ENCODE measurements at regions not wholly inside any gene's neighbourhood (a gene's known extent, or its start where the extent isn't known, plus 50 kb on each side); places are given as distances from the start of the nearest gene placed in this dataset.
A peak's percentile ranks its signal among the peaks of the same experiment; 100 is the strongest.
"Not testable (repeated sequence)": the region's sequence is repeated elsewhere in the genome, so short reads cannot be mapped to it uniquely, and the experiment has no call there.

- Mint-ChIP-seq H3K4me1 (ENCODE audit: low read depth, unreplicated experiment) (no peaks in the 10 kb centered on the region), H3K27me3 (ENCODE audit: insufficient read depth, unreplicated experiment) (no peaks in the 10 kb centered on the region), H3K9me3 (ENCODE audit: unreplicated experiment) (peaks cover 30% of the 10 kb centered on the region), H3K4me3 (ENCODE audit: unreplicated experiment) (no peak overlapping the region), H3K36me3 (ENCODE audit: insufficient read depth, unreplicated experiment) (no peaks in the 10 kb centered on the region), H3K27ac (ENCODE audit: unreplicated experiment) (no peak overlapping the region)
- intact Hi-C loops (cut with micrococcal nuclease; ENCODE audit: unreplicated experiment) = loop anchor here (1.0 kb wide), 1 partner anchor 56 kb away; no protein-coding TSS in a partner anchor
- no TSS peak for BruUV-seq (replicated peaks)
- peaks cover 13% of the 10 kb centered on the region for H3K4me1 ChIP-seq
- peak in 1 of 2 experiments; percentile 7 for DNase-seq
- no peak overlapping the region for H3K4me3 ChIP-seq (ENCODE audit: low read depth, low read length)
- H3K27me3 ChIP-seq (replicated peaks; ENCODE audit: control insufficient read depth, insufficient read depth, low read length) = no peaks in the 10 kb centered on the region
- TF ChIP-seq, protein P1, sequence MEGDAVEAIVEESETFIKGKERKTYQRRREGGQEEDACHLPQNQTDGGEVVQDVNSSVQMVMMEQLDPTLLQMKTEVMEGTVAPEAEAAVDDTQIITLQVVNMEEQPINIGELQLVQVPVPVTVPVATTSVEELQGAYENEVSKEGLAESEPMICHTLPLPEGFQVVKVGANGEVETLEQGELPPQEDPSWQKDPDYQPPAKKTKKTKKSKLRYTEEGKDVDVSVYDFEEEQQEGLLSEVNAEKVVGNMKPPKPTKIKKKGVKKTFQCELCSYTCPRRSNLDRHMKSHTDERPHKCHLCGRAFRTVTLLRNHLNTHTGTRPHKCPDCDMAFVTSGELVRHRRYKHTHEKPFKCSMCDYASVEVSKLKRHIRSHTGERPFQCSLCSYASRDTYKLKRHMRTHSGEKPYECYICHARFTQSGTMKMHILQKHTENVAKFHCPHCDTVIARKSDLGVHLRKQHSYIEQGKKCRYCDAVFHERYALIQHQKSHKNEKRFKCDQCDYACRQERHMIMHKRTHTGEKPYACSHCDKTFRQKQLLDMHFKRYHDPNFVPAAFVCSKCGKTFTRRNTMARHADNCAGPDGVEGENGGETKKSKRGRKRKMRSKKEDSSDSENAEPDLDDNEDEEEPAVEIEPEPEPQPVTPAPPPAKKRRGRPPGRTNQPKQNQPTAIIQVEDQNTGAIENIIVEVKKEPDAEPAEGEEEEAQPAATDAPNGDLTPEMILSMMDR (IDR thresholded peaks at IDR 0.05; ENCODE audit: insufficient read depth in 1 of 2, low read depth in 1 of 2, low read length in 1 of 2, severe bottlenecking in 1 of 2, unreplicated experiment in 1 of 2) = no peak
- H3K9me3 ChIP-seq = peaks cover 8% of the 10 kb centered on the region; the same call in 1 of the 2 replicates
- CTCF ChIA-PET = no interaction called here
- no peaks in the 10 kb centered on the region for H3K36me3 ChIP-seq (ENCODE audit: control insufficient read depth, insufficient read depth, low read length)
- POLR2A ChIA-PET = no interaction called here
Observed at GRCh38 chr14:44392984-44393383, 114.1 kb downstream of the FSCB start.

DNA sequence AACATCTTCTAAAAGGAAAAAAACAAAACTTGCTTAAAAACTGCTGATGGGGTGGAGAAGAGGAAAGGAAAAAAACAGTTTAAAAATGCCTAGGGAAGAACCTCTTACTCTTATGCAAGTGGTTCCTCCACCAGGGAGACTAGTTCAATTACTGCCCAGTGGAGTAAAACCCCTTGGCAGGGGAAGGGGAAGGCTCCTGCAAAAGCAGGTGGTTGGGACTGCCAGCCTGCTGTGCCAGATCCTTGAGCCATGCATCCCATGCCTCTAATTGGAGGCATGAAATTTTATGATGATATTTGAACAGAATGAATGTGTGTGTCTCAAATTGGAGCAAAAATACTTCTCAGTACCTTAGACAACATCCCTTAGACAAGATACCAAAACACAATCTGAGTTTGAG lies 118.8 kb downstream of the FSCB start:
- TF ChIP-seq, protein P1 (IDR thresholded peaks at IDR 0.05; ENCODE audit: insufficient read depth in 1 of 2, low read depth in 1 of 2, low read length in 1 of 2, severe bottlenecking in 1 of 2, unreplicated experiment in 1 of 2) = no peak
- intact Hi-C loops (cut with micrococcal nuclease; ENCODE audit: unreplicated experiment) = no loop called here
- BruUV-seq (replicated peaks) = no TSS peak
- H3K4me3 ChIP-seq (ENCODE audit: low read depth, low read length) = no peak overlapping the region
- H3K27me3 ChIP-seq (replicated peaks; ENCODE audit: control insufficient read depth, insufficient read depth, low read length) = no peaks in the 10 kb centered on the region
- peaks cover 8% of the 10 kb centered on the region; the same call in 1 of the 2 replicates for H3K9me3 ChIP-seq
- Mint-ChIP-seq H3K9me3 (ENCODE audit: unreplicated experiment) (no peaks in the 10 kb centered on the region), H3K27me3 (ENCODE audit: insufficient read depth, unreplicated experiment) (no peaks in the 10 kb centered on the region), H3K4me1 (ENCODE audit: low read depth, unreplicated experiment) (no peaks in the 10 kb centered on the region), H3K27ac (ENCODE audit: unreplicated experiment) (no peak overlapping the region), H3K4me3 (ENCODE audit: unreplicated experiment) (no peak overlapping the region), H3K36me3 (ENCODE audit: insufficient read depth, unreplicated experiment) (no peaks in the 10 kb centered on the region)
- H3K4me1 ChIP-seq = peaks cover 10% of the 10 kb centered on the region
- H3K36me3 ChIP-seq (ENCODE audit: control insufficient read depth, insufficient read depth, low read length) = no peaks in the 10 kb centered on the region
- ChIA-PET POLR2A (no interaction called here), CTCF (no interaction called here)
- DNase-seq = no peak

DNA sequence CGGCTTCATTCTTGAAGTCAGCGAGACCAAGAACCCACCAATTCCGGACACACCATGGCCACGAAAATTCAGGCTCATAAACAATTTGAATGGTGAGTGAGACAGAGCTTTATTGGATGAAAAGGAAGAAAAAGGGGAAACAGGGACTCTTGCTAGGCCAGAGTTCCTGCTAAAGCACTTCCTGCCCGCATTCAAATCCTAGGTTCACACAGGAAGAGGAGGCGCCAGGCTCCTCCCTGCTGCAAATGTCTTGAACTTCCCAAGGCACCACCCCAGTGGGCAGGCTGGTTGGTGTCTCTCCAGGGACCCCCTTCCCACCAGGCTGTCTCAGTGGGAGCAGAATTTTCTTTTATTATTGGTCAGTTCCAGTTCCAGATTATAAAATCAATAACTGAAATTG lies 121.2 kb downstream of the FSCB start:
- TF ChIP-seq, protein P1 (IDR thresholded peaks at IDR 0.05; ENCODE audit: insufficient read depth in 1 of 2, low read depth in 1 of 2, low read length in 1 of 2, severe bottlenecking in 1 of 2, unreplicated experiment in 1 of 2) = no peak
- no peak overlapping the region for H3K4me3 Mint-ChIP-seq (ENCODE audit: unreplicated experiment)
- POLR2A ChIA-PET = no interaction called here

GRCh38 chr14:44385296-44385695 lies 121.8 kb downstream of the FSCB start:
- H3K4me3 Mint-ChIP-seq (ENCODE audit: unreplicated experiment) = not testable (repeated sequence)

More for the DNA sequence above, 121.2 kb downstream of the FSCB start:
- no peaks in the 10 kb centered on the region for H3K4me1 ChIP-seq
- no peaks in the 10 kb centered on the region for H3K36me3 ChIP-seq (ENCODE audit: control insufficient read depth, insufficient read depth, low read length)
- H3K4me3 ChIP-seq (ENCODE audit: low read depth, low read length) = no peak overlapping the region
- H3K36me3 Mint-ChIP-seq (ENCODE audit: insufficient read depth, unreplicated experiment) = no peaks in the 10 kb centered on the region
- no peak for DNase-seq
- BruUV-seq (replicated peaks) = no TSS peak
- intact Hi-C loops (cut with micrococcal nuclease; ENCODE audit: unreplicated experiment) = no loop called here
- CTCF ChIA-PET = no interaction called here
- H3K9me3 ChIP-seq = 0 out of 2 replicates have a peak, but pooled peaks cover 2% of the 10 kb centered on the region
- H3K9me3 Mint-ChIP-seq (ENCODE audit: unreplicated experiment) = peaks cover 2% of the 10 kb centered on the region
- no peaks in the 10 kb centered on the region for H3K4me1 Mint-ChIP-seq (ENCODE audit: low read depth, unreplicated experiment)
- H3K27me3 ChIP-seq (replicated peaks; ENCODE audit: control insufficient read depth, insufficient read depth, low read length) = no peaks in the 10 kb centered on the region
- H3K27me3 Mint-ChIP-seq (ENCODE audit: insufficient read depth, unreplicated experiment) = no peaks in the 10 kb centered on the region
- H3K27ac Mint-ChIP-seq (ENCODE audit: unreplicated experiment) = no peak overlapping the region

GRCh38 chr14:44384601-44385293 lies 122.3 kb downstream of the FSCB start:
- H3K9me3 ChIP-seq; H3K4me1 Mint-ChIP-seq (ENCODE audit: low read depth, unreplicated experiment); BruUV-seq (replicated peaks); H3K4me3 ChIP-seq (ENCODE audit: low read depth, low read length); POLR2A ChIA-PET; H3K9me3 Mint-ChIP-seq (ENCODE audit: unreplicated experiment); H3K36me3 ChIP-seq (ENCODE audit: control insufficient read depth, insufficient read depth, low read length); H3K27me3 ChIP-seq (replicated peaks; ENCODE audit: control insufficient read depth, insufficient read depth, low read length); H3K36me3 Mint-ChIP-seq (ENCODE audit: insufficient read depth, unreplicated experiment); CTCF ChIA-PET; intact Hi-C loops (cut with micrococcal nuclease; ENCODE audit: unreplicated experiment); H3K27ac Mint-ChIP-seq (ENCODE audit: unreplicated experiment); H3K4me3 Mint-ChIP-seq (ENCODE audit: unreplicated experiment); H3K4me1 ChIP-seq; H3K27me3 Mint-ChIP-seq (ENCODE audit: insufficient read depth, unreplicated experiment); DNase-seq: not testable (repeated sequence)

More at GRCh38 chr14:44385296-44385695, 121.8 kb downstream of the FSCB start:
- H3K36me3 Mint-ChIP-seq (ENCODE audit: insufficient read depth, unreplicated experiment); H3K9me3 ChIP-seq; H3K27me3 Mint-ChIP-seq (ENCODE audit: insufficient read depth, unreplicated experiment); CTCF ChIA-PET; H3K27me3 ChIP-seq (replicated peaks; ENCODE audit: control insufficient read depth, insufficient read depth, low read length); intact Hi-C loops (cut with micrococcal nuclease; ENCODE audit: unreplicated experiment); POLR2A ChIA-PET; H3K4me1 ChIP-seq; DNase-seq; H3K9me3 Mint-ChIP-seq (ENCODE audit: unreplicated experiment); H3K27ac Mint-ChIP-seq (ENCODE audit: unreplicated experiment); H3K4me3 ChIP-seq (ENCODE audit: low read depth, low read length); BruUV-seq (replicated peaks); H3K36me3 ChIP-seq (ENCODE audit: control insufficient read depth, insufficient read depth, low read length); H3K4me1 Mint-ChIP-seq (ENCODE audit: low read depth, unreplicated experiment): not testable (repeated sequence)

Measured in Caco-2 (cell line).